HL-60 (cell line): ENCODE measurements at regions not wholly inside any gene's neighbourhood (a gene's known extent, or its start where the extent isn't known, plus 50 kb on each side); places are given as distances from the start of the nearest gene placed in this dataset.

ENCODE experiments used
- CTCF ChIP-seq: IDR thresholded peaks from one replicate; pipeline ENCODE4 v1.5.1; 2011; ENCODE audit warnings: low read length, control low read depth, inconsistent platforms; ENCODE audit not compliant: insufficient read depth
- GABPA ChIP-seq: IDR thresholded peaks from 2 replicates; pipeline ENCODE4 v1.6.1; 2012; ENCODE audit warnings: low read depth
- POLR2AphosphoS5 ChIP-seq: IDR thresholded peaks from 2 replicates; pipeline ENCODE4 v1.6.1; 2012; ENCODE audit warnings: low read depth
- REST ChIP-seq: IDR thresholded peaks from 2 replicates; pipeline ENCODE4 v1.6.1; 2012; ENCODE audit warnings: low read depth; ENCODE audit not compliant: insufficient replicate concordance
- SPI1 ChIP-seq: IDR thresholded peaks from 2 replicates; pipeline ENCODE4 v1.6.1; 2012; ENCODE audit warnings: low read depth, mild to moderate bottlenecking, borderline replicate concordance

- TF ChIP-seq CTCF (no peak), SPI1 (no peak), REST (no peak), POLR2AphosphoS5 (no peak), GABPA (no peak)
These were observed 243.2 kb downstream of the HTR7 start for GRCh38 chr10:90614631-90615030.
